Limb (tissue), 2 donors: ENCODE measurements at regions not wholly inside any gene's neighbourhood (a gene's known extent, or its start where the extent isn't known, plus 50 kb on each side); places are given as distances from the start of the nearest gene placed in this dataset.
A peak's percentile ranks its signal among the peaks of the same experiment; 100 is the strongest.
"Not testable (repeated sequence)": the region's sequence is repeated elsewhere in the genome, so short reads cannot be mapped to it uniquely, and the experiment has no call there.

Source experiments
- DNase-seq, 2 donors: peaks; one replicate each; pipeline ENCODE4 v3.0.0-alpha.2; 2016; ENCODE audit errors: extremely low spot score in 2 of 2

DNA sequence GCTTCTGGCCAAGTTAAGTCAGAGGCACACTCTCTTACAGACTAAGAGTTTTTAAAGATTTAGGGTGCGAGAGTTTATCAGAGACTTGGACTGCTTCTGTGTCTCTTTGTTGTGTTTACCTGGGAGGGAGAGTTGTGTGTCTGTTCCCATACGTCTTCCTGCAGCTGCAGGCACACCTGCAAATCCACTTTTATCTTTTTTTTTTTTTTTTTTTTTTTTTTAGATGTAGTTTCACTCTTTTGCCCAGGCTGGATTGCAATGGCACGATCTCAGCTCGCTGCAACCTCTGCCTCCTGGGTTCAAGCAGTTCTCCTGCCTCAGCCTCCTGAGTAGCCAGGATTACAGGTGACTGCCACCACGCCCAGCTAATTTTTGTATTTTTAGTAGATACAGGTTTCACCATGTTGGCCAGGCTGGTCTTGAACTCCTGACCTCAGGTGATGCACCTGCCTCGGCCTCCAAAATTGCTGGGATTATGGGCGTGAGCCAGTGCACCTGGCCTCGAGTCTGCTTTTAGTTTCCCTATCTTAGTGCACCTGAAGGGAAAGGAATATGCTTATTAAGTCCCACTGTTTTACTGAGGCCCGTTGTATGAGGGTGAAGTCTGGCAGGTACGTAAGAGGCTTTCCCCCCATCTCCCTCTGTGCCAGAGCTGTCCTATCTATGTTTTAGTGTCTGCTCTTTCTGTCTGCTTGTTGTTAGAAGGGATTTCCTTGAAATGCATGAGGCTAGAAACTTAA is 1488.0 kb downstream of the CDH11 start:
- DNase-seq, result not testable (repeated sequence)

DNA sequence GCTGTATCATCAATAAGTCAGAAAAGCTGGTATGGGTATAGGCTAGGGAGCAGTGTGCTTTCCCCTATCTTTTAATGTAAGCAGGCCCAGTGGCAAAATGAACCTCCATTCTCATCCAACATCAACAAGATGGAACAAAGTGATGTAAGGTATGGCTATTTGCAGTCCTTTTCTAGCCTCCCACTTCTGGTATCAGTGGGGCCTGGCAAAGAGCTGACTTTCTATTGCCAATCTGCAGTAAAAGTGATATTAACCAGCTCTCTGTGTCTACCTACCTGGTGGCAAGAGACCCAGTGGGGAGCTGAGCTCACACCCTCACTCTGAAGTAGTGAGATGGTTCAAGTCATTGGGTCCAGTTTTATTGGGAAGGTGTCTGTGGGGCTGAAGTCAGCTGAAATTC is 1492.6 kb downstream of the CDH11 start:
- no peak for DNase-seq

- no peak for DNase-seq
These were observed 1493.1 kb downstream of the CDH11 start for GRCh38 chr16:63628812-63629211.

DNA sequence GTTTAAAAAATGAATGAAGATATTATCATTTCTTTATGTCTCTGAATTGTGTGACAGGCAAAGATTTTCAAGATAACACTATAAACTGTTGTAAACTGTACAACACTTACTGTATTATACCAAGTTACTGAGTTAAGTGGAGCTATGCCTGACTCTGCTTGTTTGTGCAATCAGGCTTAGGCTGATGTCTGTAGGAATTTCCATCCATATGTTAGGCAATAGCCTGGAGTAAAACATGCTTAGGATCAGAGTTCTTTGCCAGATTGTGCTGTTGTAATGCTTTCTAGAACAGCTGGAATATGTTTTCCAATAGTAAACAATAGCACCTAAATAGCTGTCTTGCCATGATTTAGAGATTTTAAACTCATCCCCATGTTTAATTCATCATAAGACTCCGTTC is 1496.7 kb downstream of the CDH11 start:
- peak in 1 of 2 donors; percentile 32 for DNase-seq

DNA sequence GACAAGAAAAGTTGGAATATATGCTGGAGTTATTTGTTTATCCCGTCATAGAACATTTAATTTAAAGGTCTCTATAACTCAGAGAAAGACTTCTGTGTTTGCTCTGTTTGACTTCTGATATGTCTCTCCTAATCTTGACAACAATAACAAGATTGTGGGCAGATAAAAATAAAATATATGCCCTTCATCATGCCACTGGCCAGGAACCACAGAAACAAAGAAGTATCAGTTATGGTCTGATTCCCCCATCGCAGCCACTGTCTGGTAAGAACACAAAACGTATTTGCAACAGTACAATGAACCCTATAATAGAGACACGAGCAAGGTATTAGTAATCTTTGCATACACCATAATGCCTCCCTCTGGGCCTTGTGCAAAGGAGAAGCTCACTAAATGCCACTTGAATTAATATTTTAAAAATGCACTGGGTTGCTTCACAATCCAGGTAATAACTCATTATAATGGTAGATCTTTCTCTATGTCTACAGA is 1498.3 kb downstream of the CDH11 start:
- DNase-seq, result no peak

- no peak for DNase-seq
These were observed 1502.9 kb downstream of the CDH11 start for GRCh38 chr16:63618896-63619485.

- DNase-seq, result peak in 1 of 2 donors; percentile 36
These were observed 1503.7 kb downstream of the CDH11 start for GRCh38 chr16:63617990-63618763.

DNA sequence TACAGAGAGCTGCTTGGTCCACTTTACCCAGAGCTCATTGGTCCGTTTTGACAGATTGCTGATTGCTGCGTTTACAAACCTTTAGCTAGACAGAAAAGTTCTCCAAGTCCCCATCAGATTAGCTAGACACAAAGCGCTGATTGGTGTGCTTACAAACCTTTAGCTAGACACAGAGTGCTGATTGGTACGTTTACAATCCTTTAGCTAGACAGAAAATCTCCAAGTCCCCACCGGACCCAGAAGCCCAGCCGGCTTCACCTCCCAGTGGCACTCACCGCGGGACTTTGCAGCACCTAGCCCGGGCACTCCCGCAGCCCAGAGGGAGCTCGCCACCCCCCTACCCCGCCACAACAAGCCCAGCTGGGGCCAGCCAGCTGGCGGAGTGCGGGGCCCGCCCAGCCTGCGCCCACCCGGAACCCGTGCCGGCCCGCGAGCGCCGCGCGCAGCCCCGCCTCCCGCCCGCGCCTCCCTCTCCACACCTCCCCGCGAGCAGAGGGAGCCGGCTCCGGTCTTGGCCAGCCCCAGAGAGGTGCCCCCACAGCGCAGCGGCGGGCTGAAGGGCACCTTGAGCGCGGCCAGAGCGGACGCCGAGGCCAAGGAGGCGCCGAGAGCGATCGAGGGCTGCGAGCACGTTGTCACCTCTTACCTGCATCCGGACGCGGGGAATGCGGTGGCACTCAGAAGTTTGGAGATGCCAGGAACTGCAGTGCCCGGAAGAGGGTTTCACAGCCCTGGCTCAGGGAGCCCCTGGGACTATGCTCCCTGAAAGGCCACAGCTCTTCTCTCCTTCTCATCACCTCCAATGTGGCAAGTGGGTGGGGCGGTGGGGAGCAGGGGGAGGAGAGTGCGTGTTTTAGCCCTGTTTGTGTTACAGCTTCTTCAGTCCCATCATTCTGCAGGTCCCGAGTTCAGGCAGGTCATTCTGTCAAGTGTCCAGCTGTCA is 1504.5 kb downstream of the CDH11 start:
- peak in 1 of 2 donors; percentile 65 for DNase-seq

DNA sequence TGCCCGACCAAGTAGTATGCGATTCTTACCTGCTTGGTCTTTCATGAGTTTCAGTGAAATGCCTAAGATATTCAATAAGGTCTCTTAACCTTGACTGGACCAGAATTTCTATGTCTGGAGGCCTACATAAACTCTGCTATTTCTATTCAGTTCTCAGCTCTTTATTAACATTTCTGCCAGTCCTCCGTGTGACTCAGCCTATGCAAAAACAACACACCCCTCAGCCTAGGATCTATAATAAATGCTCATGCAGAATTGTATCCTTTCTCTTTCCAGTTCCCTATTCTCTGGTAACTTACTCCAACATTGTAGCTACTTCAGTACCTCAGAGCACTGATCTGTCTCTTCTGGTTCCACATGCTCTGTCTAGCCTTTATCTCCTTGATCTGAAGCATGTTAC is 1507.4 kb downstream of the CDH11 start:
- no peak for DNase-seq

GRCh38 chr16:63613701-63614100 is 1508.2 kb downstream of the CDH11 start:
- DNase-seq, result no peak

GRCh38 chr16:63612462-63613227 is 1509.2 kb downstream of the CDH11 start:
- DNase-seq, result no peak

DNA sequence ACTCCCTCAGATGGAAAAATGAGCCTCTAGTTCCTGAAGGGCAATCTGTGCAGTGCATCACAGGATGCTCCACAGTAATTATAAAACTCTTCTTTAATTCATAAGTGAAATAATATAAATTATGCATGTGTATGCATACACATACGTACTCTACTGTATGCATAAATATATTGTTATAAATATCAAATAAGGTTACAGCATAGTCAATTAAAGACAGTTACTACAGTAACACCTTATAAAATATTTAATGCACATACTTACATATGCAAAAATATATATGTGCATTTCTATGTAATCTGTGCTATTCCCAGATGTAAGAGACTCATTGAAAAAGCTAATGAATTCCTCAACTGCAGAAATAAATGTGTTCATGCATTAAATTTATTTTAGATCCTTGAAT is 1515.1 kb downstream of the CDH11 start:
- no peak for DNase-seq

GRCh38 chr16:63602206-63602927 is 1519.5 kb downstream of the CDH11 start:
- no peak for DNase-seq

DNA sequence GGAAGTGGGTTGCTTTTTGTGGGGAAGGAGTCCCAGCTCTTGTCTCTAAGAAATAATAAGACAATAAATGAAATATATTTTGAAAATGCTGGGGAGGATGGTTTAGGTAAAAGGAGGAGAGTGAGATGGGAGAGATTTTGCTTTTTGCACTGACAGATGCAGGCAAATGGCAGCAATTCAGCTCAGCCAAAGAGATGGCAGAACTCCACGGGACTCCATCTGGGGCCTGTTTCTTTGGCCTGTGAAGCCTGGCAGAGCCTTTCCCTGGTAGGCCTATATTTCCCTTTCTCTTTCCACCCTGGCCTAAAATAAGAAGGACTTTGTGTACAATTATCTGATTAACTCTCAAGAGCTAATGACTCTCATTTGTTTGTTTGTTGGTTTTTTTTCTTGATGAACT is 1525.1 kb downstream of the CDH11 start:
- DNase-seq, result no peak

DNA sequence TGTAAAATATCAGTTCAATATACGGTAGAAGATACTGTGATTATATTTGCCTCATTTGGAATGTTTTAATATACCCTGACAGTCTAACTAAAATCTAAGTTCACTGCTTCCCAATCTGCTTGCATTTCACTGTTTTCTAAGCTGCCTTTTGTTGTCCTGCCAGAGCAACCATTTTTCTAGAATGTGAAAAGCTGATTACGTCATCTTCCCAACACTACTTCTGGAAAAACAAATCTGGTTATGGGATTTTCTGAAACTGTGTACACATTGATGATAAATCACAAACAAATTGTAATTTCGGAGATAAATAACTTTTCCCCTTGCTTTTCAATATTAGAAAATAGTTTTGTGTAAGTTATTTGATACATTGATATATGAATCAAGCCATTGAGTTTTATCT is 1529.0 kb downstream of the CDH11 start:
- no peak for DNase-seq

DNA sequence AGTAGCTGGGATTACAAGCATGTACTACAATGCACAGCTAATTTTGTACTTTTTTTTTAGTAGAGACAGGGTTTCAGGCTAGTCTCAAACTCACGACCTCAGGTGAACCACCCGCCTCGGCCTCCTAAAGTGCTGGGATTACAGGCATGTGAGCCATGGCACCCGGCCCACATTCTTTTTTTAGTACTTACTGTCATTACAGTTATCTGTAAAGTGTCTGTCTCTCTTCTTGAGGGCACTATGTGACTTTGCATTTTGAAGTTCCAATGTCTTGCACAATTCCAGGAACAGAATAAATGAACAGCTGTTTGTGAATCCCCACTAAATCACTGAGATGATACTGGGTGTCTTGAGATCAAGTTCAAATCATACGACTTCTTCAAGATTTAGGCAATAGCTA is 1540.3 kb downstream of the CDH11 start:
- no peak for DNase-seq

- DNase-seq, result no peak
These were observed 1542.6 kb upstream of the CDH8 start for GRCh38 chr16:63578791-63579190.

DNA sequence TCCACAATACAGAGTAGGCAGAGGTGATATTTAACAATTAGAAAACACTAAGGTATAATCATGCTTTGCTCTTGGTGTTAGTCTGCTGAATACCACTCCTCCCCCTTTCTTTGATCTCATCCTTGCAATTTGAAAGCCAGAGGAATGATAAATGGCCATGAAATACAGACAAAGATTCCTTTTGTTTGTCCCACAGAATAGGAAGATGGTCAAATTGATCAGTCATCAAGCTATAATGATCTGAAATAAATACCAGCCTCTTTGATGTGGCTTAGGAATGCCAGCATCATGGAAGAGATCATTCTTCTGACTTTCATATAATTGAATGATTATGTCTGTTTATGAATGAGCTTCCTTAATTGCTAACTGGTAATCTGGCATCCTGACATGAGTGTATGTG is 1541.7 kb upstream of the CDH8 start:
- DNase-seq, result no peak

- DNase-seq, result no peak
These were observed 1538.8 kb upstream of the CDH8 start for GRCh38 chr16:63575041-63575440.

GRCh38 chr16:63568164-63568563 is 1531.9 kb upstream of the CDH8 start:
- DNase-seq, result no peak
